ENCODE measurements at regions not wholly inside any gene's neighbourhood (a gene's known extent, or its start where the extent isn't known, plus 50 kb on each side); places are given as distances from the start of the nearest gene placed in this dataset.

GRCh38 chr5:58153255-58153654 lies 306.6 kb downstream of the PLK2 start:
- no peak for DNase-seq (ENCODE audit: low read depth, low spot score)

DNA sequence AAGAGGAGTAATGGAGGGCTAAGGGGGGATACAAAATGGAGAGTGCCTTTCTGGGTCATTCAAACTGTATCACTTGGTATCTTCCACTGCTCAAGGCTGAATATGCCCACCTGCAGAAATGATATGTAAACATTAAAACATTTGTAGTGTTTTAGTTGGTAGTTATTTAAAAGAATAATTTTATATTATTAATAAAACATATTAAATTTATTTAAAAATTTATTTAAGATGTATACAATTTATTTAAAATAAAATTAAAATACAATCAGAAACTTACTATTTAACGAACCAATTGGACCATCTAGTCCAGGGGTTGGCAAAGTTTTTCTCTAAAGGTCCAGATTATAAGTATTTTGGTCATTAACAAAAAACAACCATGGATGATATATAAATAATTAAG lies 308.5 kb downstream of the PLK2 start:
- no peak for DNase-seq (ENCODE audit: low read depth, low spot score)

- DNase-seq (ENCODE audit: low read depth, low spot score), result no peak
These were observed 309.0 kb downstream of the PLK2 start for GRCh38 chr5:58150926-58151325.

DNA sequence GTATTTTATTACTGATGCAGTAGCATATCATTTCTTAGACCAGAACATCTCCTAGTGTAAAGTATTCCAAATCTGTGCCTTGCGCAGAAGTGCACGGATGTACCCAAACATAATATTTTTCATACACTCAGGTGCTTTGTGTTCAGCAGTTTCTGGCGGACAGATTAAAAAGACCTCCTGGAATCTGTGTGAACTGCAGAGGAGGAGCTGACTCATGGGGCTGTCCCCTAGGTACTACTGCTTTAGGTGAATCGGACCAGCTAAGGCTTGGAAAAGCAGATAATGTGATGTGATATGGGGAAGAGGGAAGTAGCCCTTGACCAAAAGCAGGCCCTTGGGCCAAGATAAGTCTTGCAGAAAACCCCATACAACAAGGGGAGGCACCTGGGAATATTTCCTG lies 310.1 kb downstream of the PLK2 start:
- DNase-seq (ENCODE audit: low read depth, low spot score), result no peak

- no peak for DNase-seq (ENCODE audit: low read depth, low spot score)
These were observed 310.5 kb downstream of the PLK2 start for GRCh38 chr5:58149345-58149744.

DNA sequence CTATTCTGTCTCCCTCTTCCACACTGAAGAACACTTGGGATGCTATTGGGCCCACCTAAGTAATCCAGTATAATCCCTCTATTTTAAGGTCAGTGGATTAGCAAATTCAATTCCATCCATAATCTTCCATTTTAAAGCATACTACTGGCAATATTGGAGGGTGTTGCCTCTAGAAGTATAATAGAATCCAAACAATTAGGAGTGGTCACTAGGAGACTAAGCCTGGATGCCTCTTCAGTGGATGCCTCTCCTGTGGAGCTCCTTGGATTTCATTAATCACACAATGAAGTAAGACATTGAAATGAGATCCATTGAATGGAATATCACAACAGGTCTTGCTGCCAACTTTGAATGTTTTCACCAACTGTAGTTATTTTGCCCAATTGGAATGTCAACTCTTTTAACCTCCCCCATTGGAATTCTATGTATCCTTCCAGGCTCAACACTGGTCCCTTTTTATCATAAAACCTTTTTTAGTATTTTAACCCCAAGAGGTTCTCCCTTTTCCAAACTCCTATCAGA lies 311.6 kb downstream of the PLK2 start:
- no peak for DNase-seq (ENCODE audit: low read depth, low spot score)

- no peak for DNase-seq (ENCODE audit: low read depth, low spot score)
These were observed 314.4 kb downstream of the PLK2 start for GRCh38 chr5:58145397-58145934.

- no peak for DNase-seq (ENCODE audit: low read depth, low spot score)
These were observed 316.2 kb downstream of the PLK2 start for GRCh38 chr5:58143727-58144126.

GRCh38 chr5:58143181-58143580 lies 316.7 kb downstream of the PLK2 start:
- DNase-seq (ENCODE audit: low read depth, low spot score), result no peak

- DNase-seq (ENCODE audit: low read depth, low spot score), result no peak
These were observed 321.1 kb downstream of the PLK2 start for GRCh38 chr5:58138791-58139190.

- DNase-seq (ENCODE audit: low read depth, low spot score), result no peak
These were observed 323.5 kb downstream of the PLK2 start for GRCh38 chr5:58136406-58136805.

GRCh38 chr5:58135571-58136335 lies 324.1 kb downstream of the PLK2 start:
- no peak for DNase-seq (ENCODE audit: low read depth, low spot score)

- DNase-seq (ENCODE audit: low read depth, low spot score), result no peak
These were observed 326.1 kb downstream of the PLK2 start for GRCh38 chr5:58133631-58134296.

DNA sequence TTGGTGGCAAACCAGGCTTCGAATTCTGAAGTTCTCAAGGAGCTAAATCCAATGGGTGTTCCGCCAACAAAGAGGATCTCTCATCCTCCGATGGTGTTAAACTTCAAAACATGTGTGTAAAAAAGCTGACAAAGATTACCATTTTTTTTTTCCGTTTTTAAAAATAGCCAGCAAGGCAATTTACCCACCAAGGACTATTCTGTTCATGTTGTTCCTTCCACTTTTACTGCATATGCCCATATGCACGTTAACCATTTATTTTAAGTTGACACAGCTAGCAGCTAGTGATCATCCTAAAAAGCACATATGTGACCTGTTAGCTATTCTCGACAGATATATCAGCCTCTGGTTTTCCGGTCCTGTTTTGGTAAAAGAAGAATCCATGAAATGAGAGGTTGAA lies 326.7 kb downstream of the PLK2 start:
- DNase-seq (ENCODE audit: low read depth, low spot score), result no peak

GRCh38 chr5:58127255-58128220 lies 332.3 kb downstream of the PLK2 start:
- no peak for DNase-seq (ENCODE audit: low read depth, low spot score)

DNA sequence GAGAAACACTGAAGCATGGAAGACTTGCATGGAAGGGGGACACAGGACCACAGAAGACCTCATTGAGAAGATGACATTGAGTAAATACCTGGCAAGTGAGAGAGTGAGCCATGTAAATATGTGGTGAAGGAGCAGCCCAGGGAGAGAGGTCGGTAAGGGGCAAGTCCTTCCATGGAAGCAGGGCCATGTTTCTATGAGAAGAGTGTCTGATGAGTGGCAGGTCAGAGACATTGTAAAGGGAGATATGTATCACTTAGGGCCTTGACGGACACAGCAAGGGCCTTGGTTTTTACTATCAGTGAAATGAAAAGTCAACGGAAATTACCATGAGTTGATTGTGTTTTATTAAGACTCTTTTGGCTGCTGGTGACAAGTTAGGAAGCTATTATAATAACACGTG lies 336.4 kb downstream of the PLK2 start:
- DNase-seq (ENCODE audit: low read depth, low spot score), result no peak

DNA sequence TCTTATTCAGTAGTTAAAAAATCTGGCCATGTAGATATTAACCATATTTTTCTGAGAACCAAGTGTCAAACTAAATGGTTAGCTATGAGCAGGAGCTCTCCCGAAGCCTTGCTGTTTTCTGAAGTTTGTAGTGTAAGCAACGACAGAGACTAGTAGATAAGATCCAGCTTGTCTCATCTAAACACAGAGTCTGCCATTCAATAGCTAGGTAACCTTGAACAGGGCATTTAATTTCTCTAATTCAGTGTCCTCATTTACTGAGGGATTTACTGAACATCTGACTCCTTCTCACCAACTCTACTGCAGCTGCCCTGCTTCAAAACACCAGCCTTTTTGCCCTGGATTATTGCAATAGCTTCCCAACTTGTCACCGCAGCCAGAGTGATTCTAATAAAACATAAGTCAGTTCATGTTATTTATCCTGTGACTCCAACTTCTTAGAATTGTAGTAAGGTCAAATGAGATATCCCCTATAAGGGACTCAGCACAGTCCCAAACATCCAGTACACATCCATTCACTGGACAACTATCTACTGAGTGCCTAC lies 337.0 kb downstream of the PLK2 start:
- no peak for DNase-seq (ENCODE audit: low read depth, low spot score)

DNA sequence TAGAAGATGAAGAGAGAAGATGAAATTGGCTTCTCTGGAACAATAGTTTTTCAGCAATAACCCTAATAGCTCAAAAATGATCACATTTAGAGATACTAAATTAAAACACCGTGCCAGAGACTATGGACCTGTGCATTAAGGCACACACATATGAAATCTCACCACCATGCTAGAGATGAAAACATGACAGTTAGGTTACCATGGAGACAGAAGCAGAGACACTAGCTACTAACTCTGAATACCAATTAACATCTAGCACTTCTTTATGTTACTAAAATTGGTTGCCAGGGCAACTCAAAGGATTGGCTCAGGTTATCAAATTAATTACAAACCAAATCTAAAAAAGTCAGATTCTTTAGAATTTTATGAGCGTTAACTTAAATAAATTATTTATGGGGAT lies 337.7 kb downstream of the PLK2 start:
- DNase-seq (ENCODE audit: low read depth, low spot score), result no peak

- DNase-seq (ENCODE audit: low read depth, low spot score), result no peak
These were observed 338.5 kb downstream of the PLK2 start for GRCh38 chr5:58121391-58121790.

GRCh38 chr5:58117542-58117941 lies 342.3 kb downstream of the PLK2 start:
- no peak for DNase-seq (ENCODE audit: low read depth, low spot score)

GRCh38 chr5:58116346-58116745 lies 343.5 kb downstream of the PLK2 start:
- no peak for DNase-seq (ENCODE audit: low read depth, low spot score)

Data from smooth muscle cell of the brain vasculature (primary cell).